SIG-M5 (cell line): ENCODE measurements at regions not wholly inside any gene's neighbourhood (a gene's known extent, or its start where the extent isn't known, plus 50 kb on each side); places are given as distances from the start of the nearest gene placed in this dataset.
"Not testable (repeated sequence)": the region's sequence is repeated elsewhere in the genome, so short reads cannot be mapped to it uniquely, and the experiment has no call there.

Experiments
- DNase-seq: peaks from one replicate; lab custom pipeline; 2025; lab: John Stamatoyannopoulos, UW

- DNase-seq = no peak
Observed at GRCh38 chr6:137804637-137805036, 62.4 kb upstream of the TNFAIP3 start.

- DNase-seq = no peak
Observed at GRCh38 chr6:137805622-137806021, 61.4 kb upstream of the TNFAIP3 start.

DNA sequence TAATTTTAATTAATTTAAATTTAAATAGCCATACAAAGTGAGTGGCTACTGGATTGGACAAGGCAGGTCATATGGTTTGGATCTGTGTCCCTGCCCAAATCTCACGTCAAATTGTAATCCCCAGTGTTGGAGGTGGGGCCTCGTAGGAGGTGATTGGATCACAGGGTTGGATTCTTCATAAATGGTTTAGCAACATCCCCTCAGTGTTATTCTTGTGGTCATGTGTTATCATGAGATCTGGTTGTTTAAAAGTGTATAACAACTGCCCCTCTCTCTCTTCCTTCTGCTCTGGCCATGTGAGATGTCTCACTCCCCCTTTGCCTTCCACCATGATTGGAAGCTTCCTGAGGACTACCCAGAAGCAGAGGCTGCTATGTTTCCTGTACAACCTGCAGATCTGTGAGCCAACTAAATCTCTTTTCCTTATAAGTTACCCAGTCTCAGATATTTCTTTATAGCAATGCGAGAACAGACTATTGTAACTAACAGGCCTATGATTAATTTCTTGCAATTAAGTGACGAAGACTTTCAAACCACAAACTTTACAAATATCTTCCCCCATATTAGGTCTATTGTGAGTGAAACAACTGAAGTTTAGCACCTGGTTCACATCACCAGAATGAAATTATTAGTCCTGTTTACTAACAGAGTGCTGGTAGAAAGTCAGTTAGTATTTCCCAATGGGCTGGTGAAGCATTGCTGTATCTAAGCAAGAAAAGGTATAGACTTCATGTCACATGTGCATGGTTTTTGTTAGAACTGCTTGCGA, 60.0 kb upstream of the TNFAIP3 start:
- no peak for DNase-seq

DNA sequence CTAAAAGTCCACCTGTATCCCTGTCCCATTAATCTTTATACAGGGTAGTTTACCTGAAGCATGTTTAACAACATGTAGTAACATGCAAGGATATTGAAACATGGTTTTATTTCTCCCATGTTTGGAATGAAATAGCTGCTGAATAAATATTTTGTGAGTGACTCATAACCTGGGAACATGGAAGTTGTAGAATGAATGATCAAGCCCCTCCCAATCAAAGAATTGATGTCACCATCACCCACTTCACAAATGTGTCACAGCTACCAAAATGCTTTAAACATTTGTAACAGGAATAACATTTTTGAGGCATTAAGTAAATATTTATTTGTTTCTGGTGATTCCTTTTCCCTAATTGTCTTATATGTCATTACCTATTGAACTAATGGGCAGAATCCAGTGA, 58.9 kb upstream of the TNFAIP3 start:
- DNase-seq = no peak

DNA sequence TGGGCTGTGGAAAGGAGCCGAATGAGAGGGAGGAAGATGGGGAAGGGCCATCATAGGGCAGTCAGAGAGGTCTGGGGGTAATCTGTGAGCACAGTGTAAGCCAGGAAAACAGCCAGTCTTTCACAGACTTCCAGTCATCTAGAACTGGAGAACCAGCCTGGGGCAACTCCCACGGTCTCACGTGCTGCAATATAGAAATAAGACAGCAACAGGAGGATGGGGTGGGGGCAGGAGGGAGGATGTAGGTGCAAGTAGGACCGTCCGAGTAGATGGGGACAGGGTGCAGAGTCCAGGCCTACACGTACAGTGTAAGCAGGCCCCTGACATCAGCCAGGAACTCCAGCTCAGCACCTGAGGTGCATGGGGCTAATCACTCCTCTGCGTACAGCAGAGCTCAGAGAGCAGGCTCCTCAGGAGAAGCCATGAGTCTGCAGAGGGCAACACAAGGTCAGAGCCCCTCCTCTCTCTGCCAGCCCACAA, 58.2 kb upstream of the TNFAIP3 start:
- DNase-seq = no peak

GRCh38 chr6:137809895-137810553, 57.0 kb upstream of the TNFAIP3 start:
- DNase-seq = not testable (repeated sequence)

DNA sequence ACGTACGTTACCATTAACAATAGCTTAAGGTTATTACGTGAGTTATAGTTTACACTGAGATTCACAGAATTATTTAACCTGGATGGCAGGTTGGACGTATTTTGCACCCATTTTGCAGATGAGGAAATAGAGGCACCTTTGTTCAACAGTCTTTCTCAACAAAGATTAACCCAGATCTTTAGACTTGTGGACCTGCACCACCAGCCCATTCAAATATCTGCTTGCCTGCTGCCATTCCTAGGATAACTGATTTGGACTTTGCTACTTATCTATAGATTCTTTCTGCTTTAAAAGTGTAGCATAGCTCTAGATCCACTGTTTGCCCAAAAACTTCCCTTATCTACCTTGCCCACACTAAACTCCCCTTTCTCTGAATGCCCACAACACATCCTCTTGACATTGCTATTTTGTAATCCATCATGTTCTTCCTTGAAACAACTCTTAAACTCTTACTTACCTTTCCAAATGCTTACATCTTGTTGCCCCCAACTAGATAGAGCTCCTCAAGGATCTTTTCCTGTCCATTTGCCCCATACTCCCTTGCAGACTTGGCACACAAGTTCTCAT, 56.4 kb upstream of the TNFAIP3 start:
- no peak for DNase-seq

- DNase-seq = no peak
Observed at GRCh38 chr6:137811121-137811915, 55.7 kb upstream of the TNFAIP3 start.

- DNase-seq = no peak
Observed at GRCh38 chr6:137811916-137812553, 55.0 kb upstream of the TNFAIP3 start.

GRCh38 chr6:137813308-137813970, 53.6 kb upstream of the TNFAIP3 start:
- DNase-seq = no peak

DNA sequence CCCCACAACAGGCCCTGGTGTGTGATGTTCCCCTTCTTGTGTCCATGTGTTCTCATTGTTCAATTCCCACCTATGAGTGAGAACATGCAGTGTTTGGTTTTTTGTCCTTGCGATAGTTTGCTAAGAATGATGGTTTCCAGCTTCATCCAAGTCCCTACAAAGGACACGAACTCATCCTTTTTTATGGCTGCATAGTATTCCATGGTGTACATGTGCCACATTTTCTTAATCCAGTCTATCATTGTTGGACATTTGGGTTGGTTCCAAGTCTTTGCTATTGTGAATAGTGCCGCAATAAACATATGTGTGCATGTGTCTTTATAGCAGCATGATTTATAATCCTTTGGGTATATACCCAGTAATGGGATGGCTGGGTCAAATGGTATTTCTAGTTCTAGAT, 53.0 kb upstream of the TNFAIP3 start:
- not testable (repeated sequence) for DNase-seq

- no peak for DNase-seq
Observed at GRCh38 chr6:137815692-137816091, 51.4 kb upstream of the TNFAIP3 start.

GRCh38 chr6:137816133-137816579, 50.9 kb upstream of the TNFAIP3 start:
- no peak for DNase-seq

DNA sequence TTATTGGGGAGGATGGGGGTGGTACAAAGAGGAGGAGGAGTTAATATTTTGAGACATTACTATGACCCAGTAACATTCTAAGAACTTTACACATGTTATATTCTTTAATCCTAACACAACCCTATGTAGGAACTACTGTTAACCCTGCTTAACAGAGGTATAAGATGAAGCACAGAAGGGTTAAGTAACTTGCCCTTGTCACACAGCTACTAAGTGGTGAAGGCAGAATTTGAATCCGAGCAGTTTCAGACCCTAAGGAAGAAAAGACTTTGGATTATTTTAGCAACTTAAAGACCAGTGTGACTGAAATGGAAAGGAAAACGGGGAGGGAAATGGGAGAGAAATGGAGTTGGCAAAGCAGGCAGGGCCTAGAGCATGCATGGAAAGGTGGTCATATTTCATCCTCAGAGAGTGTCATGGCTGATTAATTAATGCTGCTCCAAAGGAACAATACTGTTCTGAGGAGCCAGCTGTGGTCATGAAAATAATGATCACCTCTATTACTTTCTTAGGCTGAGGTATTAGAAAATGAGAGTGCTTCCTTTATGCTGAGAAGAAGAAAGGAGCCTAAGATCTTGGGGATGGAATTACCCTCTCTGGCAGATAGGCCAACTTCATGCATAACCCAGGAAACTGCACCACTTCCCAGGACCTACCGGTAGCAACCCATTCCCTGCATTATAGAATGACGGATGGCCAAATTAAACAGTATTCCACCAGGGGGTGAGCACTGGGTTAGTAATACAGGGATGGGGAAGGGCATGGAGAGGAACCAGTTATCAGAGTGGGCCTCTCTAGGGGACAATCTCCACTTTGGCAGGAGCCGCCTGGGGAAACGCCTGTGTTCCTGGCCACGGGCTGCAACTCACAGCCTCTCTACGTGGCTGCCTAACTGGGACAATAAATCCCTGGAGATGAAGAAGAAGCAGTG, 50.1 kb upstream of the TNFAIP3 start:
- no peak for DNase-seq
